WERI-Rb-1 (cell line): ENCODE measurements at regions not wholly inside any gene's neighbourhood (a gene's known extent, or its start where the extent isn't known, plus 50 kb on each side); places are given as distances from the start of the nearest gene placed in this dataset.
"Not testable (repeated sequence)": the region's sequence is repeated elsewhere in the genome, so short reads cannot be mapped to it uniquely, and the experiment has no call there.

Experiments
- DNase-seq: peaks from one replicate; pipeline ENCODE4 v3.0.0-alpha.2; 2020
- H3K27ac ChIP-seq: fragments of 250-450 bp; sonication (Bioruptor Pico); 2 replicates; pipeline ENCODE4 v1.5.1; 2020; ENCODE audit warnings: mild to moderate bottlenecking, moderate library complexity
- H3K27me3 ChIP-seq: fragments of 250-450 bp; sonication (Bioruptor Pico); 2 replicates; pipeline ENCODE4 v1.5.1; 2021; ENCODE audit warnings: mild to moderate bottlenecking, low read depth, moderate library complexity; ENCODE audit not compliant: insufficient read depth, severe bottlenecking
- H3K36me3 ChIP-seq: fragments of 250-450 bp; sonication (Bioruptor Pico); 2 replicates; pipeline ENCODE4 v1.5.1; 2020; ENCODE audit warnings: mild to moderate bottlenecking, moderate library complexity
- H3K4me3 ChIP-seq: 2 replicates; pipeline ENCODE4 v1.5.1; 2011; ENCODE audit warnings: low read depth, mild to moderate bottlenecking, control low read depth, low read length
- H3K9me3 ChIP-seq: fragments of 250-450 bp; sonication (Bioruptor Pico); 2 replicates; pipeline ENCODE4 v1.5.1; 2021; ENCODE audit warnings: mild to moderate bottlenecking, moderate library complexity; ENCODE audit not compliant: severe bottlenecking
- TF ChIP-seq, protein P1 (sequence below): IDR thresholded peaks from 2 replicates; pipeline ENCODE4 v1.5.1; 2011; ENCODE audit warnings: low read depth, mild to moderate bottlenecking, control low read depth, inconsistent platforms, low read length

DNA sequence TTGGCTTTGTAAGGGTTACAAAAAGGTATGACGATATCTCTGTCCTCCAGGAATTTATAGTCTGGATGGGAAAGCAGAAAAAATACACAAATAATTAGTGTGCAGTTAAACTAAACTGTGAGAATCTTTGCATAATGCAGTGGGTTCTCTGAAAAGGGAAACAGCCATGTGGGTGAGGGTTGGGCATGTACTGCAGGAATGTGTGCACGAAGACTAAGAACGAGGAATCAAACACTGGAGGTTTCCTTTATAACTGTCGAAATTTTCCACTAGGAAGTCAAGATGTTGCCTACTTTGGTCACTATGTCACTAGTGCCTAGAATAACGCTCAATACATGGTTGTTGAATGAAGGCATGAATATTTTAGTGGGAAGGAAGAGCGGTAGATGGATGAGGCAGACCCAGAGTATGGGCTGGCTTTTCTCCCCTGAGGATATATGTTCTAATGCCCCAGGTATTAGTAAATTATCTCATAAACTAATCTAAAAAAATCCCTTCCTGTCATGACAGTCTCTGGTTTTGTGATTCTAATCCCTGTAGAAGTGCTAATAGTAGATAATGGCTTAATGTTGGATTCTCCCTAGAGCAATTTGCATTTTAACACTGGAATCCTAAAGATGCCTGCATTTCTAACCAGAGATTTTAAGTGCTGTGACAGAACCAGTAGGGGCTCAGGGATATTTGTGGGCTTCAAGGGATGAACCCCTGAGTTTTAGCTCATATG, 227.3 kb downstream of the NMUR2 start:
- TF ChIP-seq, protein P1, sequence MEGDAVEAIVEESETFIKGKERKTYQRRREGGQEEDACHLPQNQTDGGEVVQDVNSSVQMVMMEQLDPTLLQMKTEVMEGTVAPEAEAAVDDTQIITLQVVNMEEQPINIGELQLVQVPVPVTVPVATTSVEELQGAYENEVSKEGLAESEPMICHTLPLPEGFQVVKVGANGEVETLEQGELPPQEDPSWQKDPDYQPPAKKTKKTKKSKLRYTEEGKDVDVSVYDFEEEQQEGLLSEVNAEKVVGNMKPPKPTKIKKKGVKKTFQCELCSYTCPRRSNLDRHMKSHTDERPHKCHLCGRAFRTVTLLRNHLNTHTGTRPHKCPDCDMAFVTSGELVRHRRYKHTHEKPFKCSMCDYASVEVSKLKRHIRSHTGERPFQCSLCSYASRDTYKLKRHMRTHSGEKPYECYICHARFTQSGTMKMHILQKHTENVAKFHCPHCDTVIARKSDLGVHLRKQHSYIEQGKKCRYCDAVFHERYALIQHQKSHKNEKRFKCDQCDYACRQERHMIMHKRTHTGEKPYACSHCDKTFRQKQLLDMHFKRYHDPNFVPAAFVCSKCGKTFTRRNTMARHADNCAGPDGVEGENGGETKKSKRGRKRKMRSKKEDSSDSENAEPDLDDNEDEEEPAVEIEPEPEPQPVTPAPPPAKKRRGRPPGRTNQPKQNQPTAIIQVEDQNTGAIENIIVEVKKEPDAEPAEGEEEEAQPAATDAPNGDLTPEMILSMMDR, result no peak
- Histone ChIP-seq H3K27me3 (no peaks in the 10 kb centered on the region), H3K9me3 (peaks cover 9% of the 10 kb centered on the region), H3K27ac (no peak overlapping the region), H3K36me3 (no peaks in the 10 kb centered on the region), H3K4me3 (no peak overlapping the region)
- no peak for DNase-seq

GRCh38 chr5:152171888-152172287, 233.2 kb downstream of the NMUR2 start:
- no peaks in the 10 kb centered on the region for H3K27me3 ChIP-seq
- TF ChIP-seq, protein P1, result no peak
- H3K36me3 ChIP-seq, result no peaks in the 10 kb centered on the region
- no peak for DNase-seq
- H3K4me3 ChIP-seq, result no peak overlapping the region
- H3K27ac ChIP-seq, result no peak overlapping the region
- no peaks in the 10 kb centered on the region for H3K9me3 ChIP-seq

- H3K4me3 ChIP-seq, result no peak overlapping the region
- TF ChIP-seq, protein P1, result no peak
Observed at GRCh38 chr5:152170350-152170749, 234.7 kb downstream of the NMUR2 start.

GRCh38 chr5:152164860-152165259, 240.2 kb upstream of the GLRA1 start:
- TF ChIP-seq, protein P1, result peak; percentile 34; the same call in 1 of the 2 replicates
- no peak for DNase-seq
- Histone ChIP-seq H3K27me3 (no peaks in the 10 kb centered on the region), H3K9me3 (no peaks in the 10 kb centered on the region), H3K4me3 (no peak overlapping the region), H3K36me3 (no peaks in the 10 kb centered on the region), H3K27ac (no peak overlapping the region)

More at GRCh38 chr5:152170350-152170749, 234.7 kb downstream of the NMUR2 start:
- peak; percentile 21 for DNase-seq
- Histone ChIP-seq H3K36me3 (no peaks in the 10 kb centered on the region), H3K27me3 (no peaks in the 10 kb centered on the region), H3K27ac (no peak overlapping the region), H3K9me3 (no peaks in the 10 kb centered on the region)

- not testable (repeated sequence) for DNase-seq, H3K36me3 ChIP-seq, H3K9me3 ChIP-seq, H3K27me3 ChIP-seq, H3K27ac ChIP-seq, H3K4me3 ChIP-seq
Observed at GRCh38 chr5:152159894-152160293, 235.2 kb upstream of the GLRA1 start.

DNA sequence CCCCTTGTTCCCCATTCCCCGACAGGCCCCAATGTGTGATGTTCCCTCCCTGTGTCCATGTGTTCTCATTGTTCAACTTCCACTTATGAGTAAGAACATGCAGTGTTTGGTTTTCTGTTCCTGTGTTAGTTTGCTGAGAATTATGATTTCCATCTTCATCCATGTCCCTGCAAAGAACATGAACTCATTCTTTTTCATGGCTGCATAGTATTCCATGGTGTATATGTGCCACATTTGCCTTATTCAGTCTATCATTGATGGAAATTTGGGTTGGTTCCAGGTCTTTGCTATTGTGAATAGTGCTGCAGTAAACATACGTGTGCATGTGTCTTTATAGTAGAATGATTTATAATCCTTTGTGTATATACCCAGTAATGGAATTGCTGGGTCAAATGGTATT, 229.8 kb upstream of the GLRA1 start:
- H3K9me3 ChIP-seq, H3K36me3 ChIP-seq, H3K27me3 ChIP-seq, H3K27ac ChIP-seq, DNase-seq, H3K4me3 ChIP-seq: not testable (repeated sequence)

GRCh38 chr5:152151940-152152339, 227.3 kb upstream of the GLRA1 start:
- H3K27ac ChIP-seq, result no peak overlapping the region
- no peaks in the 10 kb centered on the region for H3K9me3 ChIP-seq
- no peaks in the 10 kb centered on the region for H3K36me3 ChIP-seq
- TF ChIP-seq, protein P1, result no peak
- no peak for DNase-seq
- no peaks in the 10 kb centered on the region for H3K27me3 ChIP-seq
- H3K4me3 ChIP-seq, result no peak overlapping the region
